Ovary (tissue), 7 donors: ENCODE measurements at regions not wholly inside any gene's neighbourhood (a gene's known extent, or its start where the extent isn't known, plus 50 kb on each side); places are given as distances from the start of the nearest gene placed in this dataset.

ENCODE experiments used
- DNase-seq, 5 donors: peaks; one replicate each; pipeline ENCODE4 v3.0.0-alpha.2; 2019 to 2020
- H3K27ac ChIP-seq, 2 donors: fragments of 200-600 bp; one replicate each; pipeline versions ENCODE4 v1.5.1 to v1.8.0; 2019 to 2022
- H3K27me3 ChIP-seq: fragments of 200-600 bp; one replicate; pipeline ENCODE4 v1.8.0; 2022
- H3K36me3 ChIP-seq: fragments of 200-600 bp; sonication (generic); one replicate; pipeline ENCODE4 v1.5.1; 2019
- H3K4me1 ChIP-seq: one replicate; pipeline ENCODE4 v1.8.1; 2013; ENCODE audit warnings: mild to moderate bottlenecking, moderate library complexity; ENCODE audit not compliant: insufficient read depth
- H3K4me3 ChIP-seq: fragments of 200-600 bp; sonication (generic); one replicate; pipeline ENCODE4 v1.5.1; 2017
- H3K9me3 ChIP-seq, 2 donors: fragments of 200-600 bp in 1 of 2; sonication (generic) in 1 of 2; one replicate each; pipeline versions ENCODE4 v1.5.1 to v1.8.1; 2013 to 2019; ENCODE audit warnings: mild to moderate bottlenecking in 1 of 2, moderate library complexity in 1 of 2
- CTCF ChIP-seq, 3 donors: fragments of 450-650 bp in 2 of 3; fragments of 200-600 bp in 1 of 3; IDR thresholded peaks; one replicate each; pipeline versions ENCODE4 v1.5.1 to v1.8.0; 2016 to 2022; ENCODE audit warnings: antibody characterized with exemption in 3 of 3, mild to moderate bottlenecking in 1 of 3
- EP300 ChIP-seq: sonication (generic); formaldehyde crosslinking; IDR thresholded peaks from one replicate; pipeline ENCODE4 v1.6.1; 2017; ENCODE audit warnings: antibody characterized with exemption
- POLR2A ChIP-seq: fragments of 450-650 bp; IDR thresholded peaks from one replicate; pipeline ENCODE4 v1.6.1; 2017; ENCODE audit warnings: antibody characterized with exemption, mild to moderate bottlenecking, moderate library complexity
- WGBS, 3 donors: extraction: QIAGEN DNeasy Blood & Tissue Kit in 1 of 3; methylation state at CpG; one replicate each; pipeline versions ENCODE4 v1.1.5 to v1.1.7; 2013 to 2017; 5-methylcytosine and 5-hydroxymethylcytosine counted together
- intact Hi-C, 4 donors: fragments of 100-400 bp; cut with DNase I; formaldehyde crosslinking; loops; one replicate each; pipeline versions ENCODE4 v1.11.0 to v1.15.1; 2022 to 2023
- donor health status: DM: no; HTN: no; CAD: no; lungs with moderate emphysema.
- donor health status: DM: no; HTN: no; CAD: no.
- donor health status: Bipolar disorder and iron deficiency.
- donor health status: DM: no; HTN: no; CAD: no.
- donor health status: DM: yes; HTN: yes; CAD: no.

- 92 to 100% (median 96%) methylated on average over 1 of the region's 1 CpG for WGBS, 3 donors
- TF ChIP-seq POLR2A (no peak), EP300 (no peak), CTCF (IDR thresholded peaks at IDR 0.05) (no peak)
- no peaks in the 10 kb centered on the region for H3K27me3 ChIP-seq
- H3K4me1 ChIP-seq: no peaks in the 10 kb centered on the region
- no peaks in the 10 kb centered on the region for H3K36me3 ChIP-seq
- intact Hi-C loops: no loop called here
- no peaks in the 10 kb centered on the region for H3K9me3 ChIP-seq
- no peak overlapping the region for H3K4me3 ChIP-seq
- DNase-seq: no peak
- no peak overlapping the region for H3K27ac ChIP-seq
These were observed 359.6 kb upstream of the ID4 start for GRCh38 chr6:19477563-19477962.

DNA sequence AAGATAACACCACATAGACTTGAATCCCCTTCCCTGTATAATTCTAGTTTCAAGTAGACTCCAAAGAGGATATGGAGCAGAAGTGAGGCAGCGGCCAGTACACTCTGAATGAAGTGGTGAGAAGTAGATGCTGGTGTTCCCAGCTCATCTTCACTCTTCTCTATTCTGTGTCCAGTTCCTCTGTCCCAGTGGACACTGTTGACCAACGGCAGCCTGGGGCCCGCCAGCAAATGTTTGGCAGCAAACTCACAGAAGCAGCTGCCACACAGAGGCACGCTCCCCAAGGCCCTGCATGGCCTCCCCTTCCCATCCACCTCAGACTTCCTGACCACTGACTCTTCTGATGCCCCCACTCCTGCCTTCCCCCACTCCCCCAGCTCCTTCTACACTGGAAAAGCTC lies 358.9 kb upstream of the ID4 start:
- TF ChIP-seq CTCF (IDR thresholded peaks at IDR 0.05) (no peak), POLR2A (no peak), EP300 (no peak)
- Histone ChIP-seq H3K4me3 (no peak overlapping the region), H3K36me3 (no peaks in the 10 kb centered on the region), H3K27ac (no peak overlapping the region), H3K9me3 (no peaks in the 10 kb centered on the region), H3K4me1 (no peaks in the 10 kb centered on the region), H3K27me3 (no peaks in the 10 kb centered on the region)
- intact Hi-C loops: no loop called here
- 75 to 81% (median 80%) methylated on average over 4 of the region's 4 CpGs for WGBS, 3 donors
- no peak for DNase-seq

DNA sequence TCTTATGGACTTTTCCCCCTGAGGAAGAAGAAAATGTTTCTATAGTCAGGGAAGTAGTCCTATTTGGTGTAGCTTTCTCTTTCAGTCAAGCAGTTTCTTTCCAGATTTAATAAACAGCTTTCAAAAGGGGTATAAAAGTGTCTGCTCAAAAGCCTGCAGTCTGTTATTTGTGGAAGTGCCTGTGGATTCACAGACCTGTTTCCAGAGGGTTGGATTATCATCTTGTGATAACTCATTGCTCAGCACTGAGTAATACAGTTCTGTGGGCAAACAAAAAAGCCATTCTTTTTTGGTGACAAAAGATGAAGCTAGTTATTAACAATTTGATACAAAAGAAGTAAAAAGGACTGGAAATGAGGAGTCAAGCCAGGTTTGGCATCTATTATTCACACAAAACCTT lies 358.2 kb upstream of the ID4 start:
- H3K27me3 ChIP-seq: no peaks in the 10 kb centered on the region
- no peaks in the 10 kb centered on the region for H3K36me3 ChIP-seq
- no peak overlapping the region for H3K4me3 ChIP-seq
- DNase-seq: no peak
- no peak overlapping the region for H3K27ac ChIP-seq
- no peaks in the 10 kb centered on the region for H3K4me1 ChIP-seq
- TF ChIP-seq POLR2A (no peak), EP300 (no peak), CTCF (IDR thresholded peaks at IDR 0.05) (no peak)
- intact Hi-C loops: no loop called here
- no peaks in the 10 kb centered on the region for H3K9me3 ChIP-seq

- intact Hi-C loops: no loop called here
- TF ChIP-seq POLR2A: no peak
- TF ChIP-seq CTCF (IDR thresholded peaks at IDR 0.05): no peak
- TF ChIP-seq EP300: no peak
- Histone ChIP-seq H3K27ac (no peak overlapping the region), H3K36me3 (no peaks in the 10 kb centered on the region), H3K4me1 (no peaks in the 10 kb centered on the region), H3K27me3 (no peaks in the 10 kb centered on the region), H3K9me3 (no peaks in the 10 kb centered on the region), H3K4me3 (no peak overlapping the region)
- DNase-seq: no peak
These were observed 357.6 kb upstream of the ID4 start for GRCh38 chr6:19479551-19479950.
